GM19239 (cell line): ENCODE measurements at regions not wholly inside any gene's neighbourhood (a gene's known extent, or its start where the extent isn't known, plus 50 kb on each side); places are given as distances from the start of the nearest gene placed in this dataset.

Experiments used
- DNase-seq: peaks from one replicate; pipeline ENCODE4 v3.0.0; 2011; ENCODE audit warnings: low spot score; ENCODE audit not compliant: insufficient read length
- FAIRE-seq: peaks from 2 replicates; lab custom pipeline; 2011; peaks lifted over from hg19 to GRCh38; lab: Jason Lieb, UNC

- FAIRE-seq (no peak), DNase-seq (no peak)
Observed at GRCh38 chr22:46064228-46064965, 85.9 kb upstream of the PPARA start.

GRCh38 chr22:46064966-46065666 lies 85.2 kb upstream of the PPARA start:
- no peak for DNase-seq

GRCh38 chr22:46065691-46066454 lies 84.5 kb upstream of the PPARA start:
- DNase-seq (no peak), FAIRE-seq (no peak)

More at GRCh38 chr22:46064966-46065666, 85.2 kb upstream of the PPARA start:
- FAIRE-seq = no peak

GRCh38 chr22:46066691-46067090 lies 83.6 kb upstream of the PPARA start:
- no peak for DNase-seq
- no peak for FAIRE-seq

- no peak for DNase-seq
- FAIRE-seq = peak; percentile 18
Observed at GRCh38 chr22:46067159-46068111, 82.9 kb upstream of the PPARA start.

- no peak for FAIRE-seq
- no peak for DNase-seq
Observed at GRCh38 chr22:46068181-46068592, 82.1 kb upstream of the PPARA start.

- no peak for DNase-seq
- peak; percentile 35 for FAIRE-seq
Observed at GRCh38 chr22:46068593-46069491, 81.5 kb upstream of the PPARA start.

- no peak for DNase-seq
- peak; percentile 83 for FAIRE-seq
Observed at GRCh38 chr22:46069521-46070214, 80.7 kb upstream of the PPARA start.

- FAIRE-seq (no peak), DNase-seq (no peak)
Observed at GRCh38 chr22:46070215-46070802, 80.0 kb upstream of the PPARA start.

GRCh38 chr22:46070803-46071450 lies 79.4 kb upstream of the PPARA start:
- DNase-seq (peak; percentile 70), FAIRE-seq (no peak)

GRCh38 chr22:46071451-46072109 lies 78.7 kb upstream of the PPARA start:
- FAIRE-seq (no peak), DNase-seq (no peak)

GRCh38 chr22:46072110-46072881 lies 78.0 kb upstream of the PPARA start:
- peak; percentile 92 for FAIRE-seq

GRCh38 chr22:46072981-46073682 lies 77.2 kb upstream of the PPARA start:
- DNase-seq (no peak), FAIRE-seq (no peak)

More at GRCh38 chr22:46072110-46072881, 78.0 kb upstream of the PPARA start:
- DNase-seq = peak; percentile 71

- FAIRE-seq (no peak), DNase-seq (no peak)
Observed at GRCh38 chr22:46073683-46074504, 76.4 kb upstream of the PPARA start.
